DMS53 (cell line): ENCODE measurements at regions not wholly inside any gene's neighbourhood (a gene's known extent, or its start where the extent isn't known, plus 50 kb on each side); places are given as distances from the start of the nearest gene placed in this dataset.

Experiments
- DNase-seq: peaks from one replicate; lab custom pipeline; 2025; lab: John Stamatoyannopoulos, UW

GRCh38 chr6:8739454-8739853 lies 304.1 kb upstream of the SLC35B3 start:
- no peak for DNase-seq

- DNase-seq = no peak
Observed at GRCh38 chr6:8738951-8739350, 303.6 kb upstream of the SLC35B3 start.

- no peak for DNase-seq
Observed at GRCh38 chr6:8736156-8736895, 301.0 kb upstream of the SLC35B3 start.

- DNase-seq = no peak
Observed at GRCh38 chr6:8733879-8734278, 298.5 kb upstream of the SLC35B3 start.

DNA sequence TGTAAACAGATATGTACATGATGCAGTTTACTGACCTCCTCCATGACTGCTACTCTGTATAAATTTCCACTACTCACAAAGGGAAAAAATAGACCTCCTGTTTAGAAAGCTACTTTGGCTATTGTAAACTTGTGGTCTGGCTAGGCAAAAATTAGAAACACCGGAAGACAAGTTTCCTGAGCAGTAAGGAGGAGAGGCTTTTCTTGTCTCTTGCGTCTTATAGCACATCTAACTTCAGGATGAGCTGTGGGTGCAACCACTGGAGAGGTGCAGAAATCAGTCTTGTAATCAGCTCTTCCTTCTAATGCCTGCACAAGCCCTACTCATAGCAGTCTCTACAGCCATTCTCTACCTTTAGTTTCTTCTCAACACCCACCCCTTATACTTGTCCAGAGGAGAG lies 296.5 kb upstream of the SLC35B3 start:
- DNase-seq = no peak

DNA sequence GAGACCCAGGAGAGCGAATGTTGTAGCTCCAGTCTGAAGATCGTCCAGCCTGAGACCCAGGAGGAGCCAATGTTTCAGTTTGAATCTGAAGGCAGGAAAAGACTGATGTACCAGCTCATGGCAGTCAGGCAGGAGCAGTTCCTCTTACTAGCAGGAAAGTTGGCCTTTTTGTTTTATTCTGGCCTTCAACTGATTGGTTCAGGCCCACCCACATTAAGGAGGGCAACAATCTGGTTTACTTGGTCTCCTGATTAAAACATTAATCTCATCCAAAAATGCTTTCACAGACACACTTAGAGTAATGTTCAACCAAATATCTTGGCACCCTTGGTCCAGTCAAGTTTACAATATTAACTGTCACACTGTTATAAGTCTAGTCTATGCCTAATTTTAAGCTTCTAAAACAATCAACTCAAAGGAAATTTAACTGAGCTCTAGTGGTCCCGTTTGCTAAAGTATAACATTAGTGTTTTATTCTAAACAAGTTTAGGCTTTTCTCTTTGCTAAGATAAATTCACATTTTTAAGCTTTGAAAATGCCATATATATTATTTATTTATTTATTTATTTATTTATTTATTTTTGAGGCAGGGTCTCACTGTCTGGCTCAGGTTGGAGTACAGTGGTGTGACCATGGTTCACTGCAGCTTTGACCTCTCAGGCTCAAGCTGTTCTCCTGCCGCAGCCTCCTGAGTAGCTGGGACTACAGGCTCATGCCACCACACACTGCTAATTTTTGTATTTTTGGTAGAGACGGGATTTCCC lies 275.5 kb upstream of the SLC35B3 start:
- DNase-seq = no peak

- DNase-seq = peak; percentile 73
Observed at GRCh38 chr6:8707956-8708772, 272.8 kb upstream of the SLC35B3 start.

DNA sequence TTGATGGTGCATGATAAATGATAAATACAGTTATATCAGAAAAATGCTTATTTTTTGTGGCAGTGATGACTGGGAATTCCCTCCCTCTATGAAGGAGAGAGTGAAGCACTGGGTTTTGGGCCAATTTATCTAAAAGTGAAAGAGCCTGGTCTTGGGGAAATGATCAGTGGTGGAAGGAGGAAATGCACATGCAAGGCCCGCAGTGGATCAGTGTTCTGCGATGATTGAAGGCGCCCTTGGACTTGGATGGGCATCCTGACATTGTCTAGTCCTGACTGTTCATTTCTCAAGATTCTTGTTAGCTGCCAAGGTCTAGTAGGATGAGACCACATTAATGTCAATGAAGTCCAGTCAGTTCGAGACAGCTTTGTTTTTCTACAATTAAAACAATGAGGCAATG lies 272.0 kb upstream of the SLC35B3 start:
- DNase-seq = no peak

- DNase-seq = no peak
Observed at GRCh38 chr6:8705435-8706020, 270.2 kb upstream of the SLC35B3 start.

- no peak for DNase-seq
Observed at GRCh38 chr6:8703059-8703458, 267.7 kb upstream of the SLC35B3 start.

GRCh38 chr6:8688821-8689220 lies 253.5 kb upstream of the SLC35B3 start:
- no peak for DNase-seq

DNA sequence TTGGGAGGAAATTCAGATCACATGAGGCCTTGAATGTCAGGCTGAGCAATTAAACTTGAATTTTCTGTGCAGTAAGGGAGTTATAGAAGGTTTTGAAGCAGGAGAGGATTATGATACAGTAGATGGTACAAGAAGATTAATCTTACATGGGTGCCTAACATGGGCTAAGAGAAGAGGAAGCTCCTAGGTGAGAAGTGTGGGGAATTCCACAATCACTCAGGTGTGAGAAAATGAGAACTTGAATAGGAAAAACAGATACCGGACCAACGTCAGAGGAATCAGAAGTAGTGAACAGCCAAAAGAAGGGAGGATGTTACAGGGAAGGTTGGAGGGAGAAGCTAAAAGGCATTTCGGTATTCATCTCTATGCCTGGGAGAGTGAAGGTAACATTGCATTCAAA lies 250.7 kb upstream of the SLC35B3 start:
- DNase-seq = no peak

GRCh38 chr6:8683204-8683603 lies 247.9 kb upstream of the SLC35B3 start:
- no peak for DNase-seq

DNA sequence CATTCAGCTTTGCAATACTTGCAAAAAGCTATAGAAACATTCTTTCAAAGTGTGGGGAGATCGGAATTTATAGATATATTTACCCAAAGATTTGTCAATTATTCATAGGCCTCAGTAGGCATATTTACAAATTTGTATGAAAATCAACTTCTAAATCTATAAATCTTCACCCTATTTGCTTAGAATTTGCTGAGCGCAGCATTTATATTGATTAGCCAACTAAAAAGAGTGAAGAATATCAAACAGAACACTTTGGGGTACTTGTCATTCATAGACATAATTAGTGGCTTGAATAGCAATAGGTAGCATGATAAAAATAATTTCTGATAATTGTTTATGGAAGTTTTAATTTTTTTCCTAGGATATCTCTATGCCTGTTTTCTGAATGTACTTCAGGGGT lies 244.5 kb upstream of the SLC35B3 start:
- DNase-seq = no peak

- DNase-seq = no peak
Observed at GRCh38 chr6:8678466-8678865, 243.1 kb upstream of the SLC35B3 start.

- DNase-seq = peak; percentile 55
Observed at GRCh38 chr6:8674126-8674525, 238.8 kb upstream of the SLC35B3 start.

DNA sequence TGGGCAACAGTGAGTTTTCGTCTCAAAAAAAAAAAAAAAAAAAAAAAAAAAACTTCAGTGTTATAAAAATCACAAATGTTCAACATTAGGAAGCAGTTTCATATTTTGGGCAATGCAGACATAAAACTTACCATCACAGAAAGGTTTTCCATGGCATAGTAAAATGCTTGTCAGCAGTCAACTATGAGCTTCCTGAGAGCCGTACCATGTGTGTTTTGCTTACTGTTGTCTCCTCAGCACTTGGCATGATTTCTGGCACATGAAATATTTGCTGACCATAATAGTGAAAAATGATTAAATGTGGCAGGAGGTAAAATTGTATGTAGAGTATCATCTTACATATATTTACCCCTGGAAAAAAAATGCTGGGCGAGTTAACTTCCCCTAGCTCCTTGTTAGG lies 237.5 kb upstream of the SLC35B3 start:
- no peak for DNase-seq

DNA sequence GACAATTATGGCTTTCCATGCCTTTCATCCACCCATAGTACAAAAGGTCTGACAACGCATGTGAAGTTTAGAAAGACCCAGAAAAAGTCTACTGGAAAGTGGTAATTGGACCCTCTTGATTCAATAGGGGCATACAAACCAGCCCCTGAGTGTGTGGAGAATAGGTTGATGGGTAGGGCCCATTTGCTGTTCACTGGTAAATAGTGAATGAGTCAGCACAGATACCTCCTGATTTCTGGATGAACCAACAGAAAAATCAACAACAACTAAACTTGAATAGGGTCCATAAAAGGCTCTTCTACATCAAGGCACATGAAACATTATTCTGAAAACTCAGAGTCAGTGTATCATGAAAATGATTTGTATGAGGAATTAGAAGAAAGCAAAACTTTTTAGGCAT lies 235.4 kb upstream of the SLC35B3 start:
- DNase-seq = peak; percentile 55

DNA sequence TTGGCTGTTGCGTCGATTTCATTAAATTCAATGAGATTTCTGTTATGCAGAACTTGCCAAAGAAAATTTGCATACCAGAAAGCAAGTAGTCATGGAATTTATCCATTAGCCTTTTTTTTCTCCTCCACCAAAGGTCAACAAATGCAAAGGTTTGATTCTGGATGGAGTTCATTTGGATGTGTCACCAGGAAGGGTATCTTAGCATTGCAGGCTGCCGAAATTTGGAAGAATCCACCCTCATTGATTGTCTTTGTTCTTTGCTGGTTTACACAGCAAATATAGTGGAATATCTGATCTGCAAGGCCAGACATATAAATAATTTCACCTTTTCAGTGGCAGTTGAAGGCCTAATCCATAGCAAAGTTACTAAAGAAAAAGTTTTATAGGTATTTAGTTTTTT lies 229.4 kb upstream of the SLC35B3 start:
- no peak for DNase-seq

- DNase-seq = no peak
Observed at GRCh38 chr6:8664070-8664469, 228.7 kb upstream of the SLC35B3 start.

DNA sequence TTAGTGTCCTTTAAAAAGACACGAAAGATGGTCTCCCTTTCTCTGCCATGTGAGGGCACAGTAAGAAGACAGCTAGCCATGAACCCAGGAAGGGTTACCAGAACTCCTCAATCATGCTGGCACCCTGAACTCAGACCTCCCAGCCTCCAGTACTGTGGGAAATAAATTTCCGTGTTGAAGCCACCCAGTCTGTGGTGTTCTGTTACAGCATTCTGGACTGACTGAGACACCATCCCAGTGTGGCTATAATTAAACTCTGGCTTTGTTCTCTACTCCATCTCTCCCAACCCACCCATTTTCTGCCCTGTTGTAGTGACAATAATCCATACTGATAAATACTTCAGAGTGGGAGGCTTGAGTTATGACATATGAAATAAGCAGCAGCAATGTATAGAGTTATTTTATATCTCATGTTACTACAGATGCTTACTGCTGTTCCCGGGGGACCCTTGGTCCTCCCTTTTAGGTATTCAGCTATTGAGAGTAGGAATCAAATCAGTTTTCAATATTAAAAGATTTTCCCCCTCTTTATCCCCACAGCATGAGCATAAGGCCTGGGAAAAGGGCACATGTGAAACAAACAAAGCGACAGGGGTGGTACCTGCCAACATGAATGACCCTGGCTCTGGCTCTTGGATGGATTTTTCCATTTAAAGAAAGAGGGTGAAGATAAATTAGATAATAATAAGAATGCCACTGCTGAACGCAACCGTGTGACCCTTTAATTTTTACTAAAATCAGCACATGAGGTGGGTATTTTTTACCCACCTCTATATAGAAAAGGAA lies 224.3 kb upstream of the SLC35B3 start:
- no peak for DNase-seq

GRCh38 chr6:8658416-8658815 lies 223.1 kb upstream of the SLC35B3 start:
- DNase-seq = no peak
